ENCODE measurements at regions not wholly inside any gene's neighbourhood (a gene's known extent, or its start where the extent isn't known, plus 50 kb on each side); places are given as distances from the start of the nearest gene placed in this dataset.

DNA sequence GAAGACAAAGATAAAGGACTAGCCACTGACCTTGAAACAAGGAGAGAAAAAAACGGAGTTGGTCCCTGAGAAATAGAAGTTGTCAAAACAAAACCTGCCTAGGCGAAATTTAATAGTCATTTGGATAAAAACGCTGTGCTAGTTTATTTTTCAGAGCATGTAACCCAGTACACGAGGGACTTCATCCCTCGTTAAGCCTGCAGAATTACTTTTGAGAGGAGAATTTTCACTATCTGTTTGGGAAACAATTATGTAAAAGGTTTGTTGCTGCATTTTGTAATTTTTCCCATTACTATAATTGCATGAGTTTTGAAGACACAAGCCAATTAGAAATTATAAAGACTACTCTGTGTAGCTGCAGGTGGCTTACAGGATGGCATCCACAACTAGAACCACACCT lies 71.6 kb upstream of the MAP3K7 start:
- H3K36me3 Mint-ChIP-seq (ENCODE audit: low read depth): no peaks in the 10 kb centered on the region
- H3K4me3 Mint-ChIP-seq: no peak overlapping the region
- H3K4me1 Mint-ChIP-seq: peaks cover 11% of the 10 kb centered on the region
- TF ChIP-seq, protein P1, sequence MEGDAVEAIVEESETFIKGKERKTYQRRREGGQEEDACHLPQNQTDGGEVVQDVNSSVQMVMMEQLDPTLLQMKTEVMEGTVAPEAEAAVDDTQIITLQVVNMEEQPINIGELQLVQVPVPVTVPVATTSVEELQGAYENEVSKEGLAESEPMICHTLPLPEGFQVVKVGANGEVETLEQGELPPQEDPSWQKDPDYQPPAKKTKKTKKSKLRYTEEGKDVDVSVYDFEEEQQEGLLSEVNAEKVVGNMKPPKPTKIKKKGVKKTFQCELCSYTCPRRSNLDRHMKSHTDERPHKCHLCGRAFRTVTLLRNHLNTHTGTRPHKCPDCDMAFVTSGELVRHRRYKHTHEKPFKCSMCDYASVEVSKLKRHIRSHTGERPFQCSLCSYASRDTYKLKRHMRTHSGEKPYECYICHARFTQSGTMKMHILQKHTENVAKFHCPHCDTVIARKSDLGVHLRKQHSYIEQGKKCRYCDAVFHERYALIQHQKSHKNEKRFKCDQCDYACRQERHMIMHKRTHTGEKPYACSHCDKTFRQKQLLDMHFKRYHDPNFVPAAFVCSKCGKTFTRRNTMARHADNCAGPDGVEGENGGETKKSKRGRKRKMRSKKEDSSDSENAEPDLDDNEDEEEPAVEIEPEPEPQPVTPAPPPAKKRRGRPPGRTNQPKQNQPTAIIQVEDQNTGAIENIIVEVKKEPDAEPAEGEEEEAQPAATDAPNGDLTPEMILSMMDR (IDR thresholded peaks at IDR 0.05; ENCODE audit: unreplicated experiment in 3 of 3): no peak
- no peak overlapping the region for H3K27ac Mint-ChIP-seq
- H3K27me3 Mint-ChIP-seq (ENCODE audit: low read depth): peaks cover 7% of the 10 kb centered on the region
- peaks cover 6% of the 10 kb centered on the region for H3K9me3 Mint-ChIP-seq

- Mint-ChIP-seq H3K9me3 (peaks cover 4% of the 10 kb centered on the region), H3K4me3 (no peak overlapping the region), H3K4me1 (peaks cover 14% of the 10 kb centered on the region), H3K27ac (no peak overlapping the region), H3K27me3 (ENCODE audit: low read depth) (peaks cover 7% of the 10 kb centered on the region), H3K36me3 (ENCODE audit: low read depth) (no peaks in the 10 kb centered on the region)
- TF ChIP-seq, protein P1 (IDR thresholded peaks at IDR 0.05; ENCODE audit: unreplicated experiment in 3 of 3): no peak
These were observed 69.5 kb upstream of the MAP3K7 start for GRCh38 chr6:90656325-90656724.

GRCh38 chr6:90654806-90655205 lies 67.9 kb upstream of the MAP3K7 start:
- Mint-ChIP-seq H3K4me1 (peaks cover 23% of the 10 kb centered on the region), H3K27ac (no peak overlapping the region), H3K36me3 (ENCODE audit: low read depth) (no peaks in the 10 kb centered on the region), H3K9me3 (peaks cover 4% of the 10 kb centered on the region), H3K4me3 (no peak overlapping the region), H3K27me3 (ENCODE audit: low read depth) (no peaks in the 10 kb centered on the region)
- TF ChIP-seq, protein P1 (IDR thresholded peaks at IDR 0.05; ENCODE audit: unreplicated experiment in 3 of 3): no peak

- H3K9me3 Mint-ChIP-seq: peaks cover 4% of the 10 kb centered on the region
- peaks cover 23% of the 10 kb centered on the region for H3K4me1 Mint-ChIP-seq
- no peak overlapping the region for H3K27ac Mint-ChIP-seq
- no peaks in the 10 kb centered on the region for H3K27me3 Mint-ChIP-seq (ENCODE audit: low read depth)
- H3K36me3 Mint-ChIP-seq (ENCODE audit: low read depth): no peaks in the 10 kb centered on the region
- TF ChIP-seq, protein P1 (IDR thresholded peaks at IDR 0.05; ENCODE audit: unreplicated experiment in 3 of 3): no peak
- H3K4me3 Mint-ChIP-seq: no peak overlapping the region
These were observed 67.3 kb upstream of the MAP3K7 start for GRCh38 chr6:90654166-90654565.

GRCh38 chr6:90653750-90654149 lies 66.9 kb upstream of the MAP3K7 start:
- Mint-ChIP-seq H3K4me3 (no peak overlapping the region), H3K9me3 (peaks cover 1% of the 10 kb centered on the region), H3K27ac (no peak overlapping the region), H3K27me3 (ENCODE audit: low read depth) (no peaks in the 10 kb centered on the region), H3K36me3 (ENCODE audit: low read depth) (no peaks in the 10 kb centered on the region), H3K4me1 (peaks cover 23% of the 10 kb centered on the region)
- TF ChIP-seq, protein P1 (IDR thresholded peaks at IDR 0.05; ENCODE audit: unreplicated experiment in 3 of 3): no peak

GRCh38 chr6:90650041-90650940 lies 63.4 kb upstream of the MAP3K7 start:
- no peaks in the 10 kb centered on the region for H3K36me3 Mint-ChIP-seq (ENCODE audit: low read depth)
- H3K4me3 Mint-ChIP-seq: no peak overlapping the region
- no peaks in the 10 kb centered on the region for H3K9me3 Mint-ChIP-seq
- TF ChIP-seq, protein P1 (IDR thresholded peaks at IDR 0.05; ENCODE audit: unreplicated experiment in 3 of 3): no peak
- H3K4me1 Mint-ChIP-seq: peaks cover 29% of the 10 kb centered on the region
- H3K27ac Mint-ChIP-seq: no peak overlapping the region
- H3K27me3 Mint-ChIP-seq (ENCODE audit: low read depth): no peaks in the 10 kb centered on the region

All from nephron (organoid).